Upper lobe of left lung (tissue), 4 donors: ENCODE measurements at regions not wholly inside any gene's neighbourhood (a gene's known extent, or its start where the extent isn't known, plus 50 kb on each side); places are given as distances from the start of the nearest gene placed in this dataset.

ENCODE experiments used
- CTCF ChIP-seq, 6 experiments: fragments of 450-650 bp in 4 of 6; fragments of 200-600 bp in 2 of 6; sonication (generic) in 2 of 6; IDR thresholded peaks; one replicate each; pipeline ENCODE4 v1.5.1; 2016 to 2019; ENCODE audit warnings: antibody characterized with exemption in 6 of 6
- POLR2AphosphoS5 ChIP-seq, 2 donors: sonication (generic); formaldehyde crosslinking; IDR thresholded peaks; one replicate each; pipeline ENCODE4 v1.5.1; 2017; ENCODE audit warnings: antibody characterized with exemption in 2 of 2

- TF ChIP-seq CTCF (IDR thresholded peaks at IDR 0.05) (no peak), POLR2AphosphoS5 (IDR thresholded peaks at IDR 0.05) (no peak)
Observed at GRCh38 chr1:119268879-119269278, 99.7 kb upstream of the HAO2 start.
